ENCODE measurements at regions not wholly inside any gene's neighbourhood (a gene's known extent, or its start where the extent isn't known, plus 50 kb on each side); places are given as distances from the start of the nearest gene placed in this dataset.

DNA sequence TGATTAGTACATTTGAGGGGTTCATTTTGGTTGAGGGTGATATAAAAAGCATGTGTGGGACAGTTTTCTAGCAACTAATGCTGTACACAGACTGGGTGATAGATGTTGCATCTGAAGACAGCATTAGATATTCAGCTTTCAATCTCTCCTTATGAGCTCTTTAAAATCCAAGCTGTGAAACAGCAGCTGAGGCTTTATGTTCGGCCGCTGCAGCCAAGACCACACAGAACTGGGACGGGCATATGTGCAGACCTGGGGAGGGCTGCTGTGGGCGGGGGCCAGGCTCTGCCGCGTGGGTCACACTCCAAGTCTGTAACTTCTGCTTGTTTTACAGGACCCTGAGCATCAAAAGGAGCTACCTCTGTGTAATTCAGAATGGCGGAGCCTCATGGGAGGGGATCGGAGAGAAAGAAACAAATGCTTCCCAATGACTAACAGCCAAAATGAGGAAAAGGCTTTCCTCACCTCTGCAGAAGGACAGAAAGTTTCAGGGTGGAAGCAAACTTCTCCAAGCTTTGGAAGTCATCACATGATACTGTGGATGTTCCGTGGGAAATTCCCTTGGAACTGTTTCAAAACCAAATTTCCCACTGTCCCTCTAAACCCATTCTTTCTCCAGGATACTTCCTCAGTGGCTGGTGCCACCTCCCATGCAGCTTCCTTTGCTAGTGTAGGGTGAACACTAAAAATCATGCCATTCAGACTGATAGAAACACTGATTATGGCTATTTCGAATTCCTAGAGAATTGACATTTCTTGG, 711.9 kb upstream of the ID2 start (continued):
- TF ChIP-seq, protein P1, sequence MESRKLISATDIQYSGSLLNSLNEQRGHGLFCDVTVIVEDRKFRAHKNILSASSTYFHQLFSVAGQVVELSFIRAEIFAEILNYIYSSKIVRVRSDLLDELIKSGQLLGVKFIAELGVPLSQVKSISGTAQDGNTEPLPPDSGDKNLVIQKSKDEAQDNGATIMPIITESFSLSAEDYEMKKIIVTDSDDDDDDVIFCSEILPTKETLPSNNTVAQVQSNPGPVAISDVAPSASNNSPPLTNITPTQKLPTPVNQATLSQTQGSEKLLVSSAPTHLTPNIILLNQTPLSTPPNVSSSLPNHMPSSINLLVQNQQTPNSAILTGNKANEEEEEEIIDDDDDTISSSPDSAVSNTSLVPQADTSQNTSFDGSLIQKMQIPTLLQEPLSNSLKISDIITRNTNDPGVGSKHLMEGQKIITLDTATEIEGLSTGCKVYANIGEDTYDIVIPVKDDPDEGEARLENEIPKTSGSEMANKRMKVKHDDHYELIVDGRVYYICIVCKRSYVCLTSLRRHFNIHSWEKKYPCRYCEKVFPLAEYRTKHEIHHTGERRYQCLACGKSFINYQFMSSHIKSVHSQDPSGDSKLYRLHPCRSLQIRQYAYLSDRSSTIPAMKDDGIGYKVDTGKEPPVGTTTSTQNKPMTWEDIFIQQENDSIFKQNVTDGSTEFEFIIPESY (IDR thresholded peaks at IDR 0.05; ENCODE audit: extremely low read depth, insufficient replicate concordance, low read length) = no peak
- no peak for TF ChIP-seq EZH2phosphoT487 (IDR thresholded peaks at IDR 0.05; ENCODE audit: borderline replicate concordance)

DNA sequence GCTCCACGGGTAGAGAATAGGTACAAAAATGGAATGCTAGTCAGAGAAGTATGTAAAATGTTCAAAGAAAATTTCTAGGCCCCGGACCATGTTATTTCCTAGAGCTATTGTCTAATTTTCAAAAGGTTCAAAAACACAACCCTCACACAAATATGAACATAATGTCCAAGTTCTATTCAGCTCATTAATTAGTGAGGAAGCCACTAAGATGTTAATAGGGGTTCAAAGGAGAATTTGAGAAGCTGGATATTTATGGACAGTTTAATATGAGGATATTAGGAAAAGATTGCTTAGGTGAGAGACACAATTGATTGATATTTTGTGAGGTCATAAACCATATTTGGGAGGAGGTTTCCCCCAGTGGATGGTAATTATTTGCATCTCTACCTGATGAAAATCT, 710.6 kb upstream of the ID2 start:
- no peaks in the 10 kb centered on the region for H3K79me2 ChIP-seq (ENCODE audit: insufficient read depth, low read length)
- no peaks in the 10 kb centered on the region for H4K20me1 ChIP-seq (ENCODE audit: insufficient read depth)
- H3K4me2 ChIP-seq (ENCODE audit: low read length) = no peak overlapping the region
- ChIA-PET POLR2A (no interaction called here), CTCF (no interaction called here), RAD21 (ENCODE audit: low non-redundant PET in 1 of 2, low total read pairs in 2 of 2, uncharacterized antibody in 2 of 2, unreplicated experiment in 2 of 2) (no interaction called here)
- H3K9me2 ChIP-seq (ENCODE audit: insufficient read depth) = no peaks in the 10 kb centered on the region
- no peaks in the 10 kb centered on the region for H3K36me3 ChIP-seq (ENCODE audit: control insufficient read depth in 1 of 2, insufficient read depth in 2 of 2, low read length in 2 of 2)
- ATAC-seq (no peak), DNase-seq (ENCODE audit: low read depth, low spot score) (no peak)
- no peaks in the 10 kb centered on the region for H3K4me1 ChIP-seq (ENCODE audit: control insufficient read depth in 1 of 2, insufficient read depth in 2 of 2, low read length in 2 of 2)
- no peak overlapping the region for H3K9ac ChIP-seq (ENCODE audit: low read length)
- H2AFZ ChIP-seq (ENCODE audit: low read depth, low read length, poor library complexity, severe bottlenecking) = no peak overlapping the region
- H3K9me3 ChIP-seq (ENCODE audit: control insufficient read depth in 1 of 2, insufficient read depth in 1 of 2, low read depth in 1 of 2, low read length in 2 of 2) = no peaks in the 10 kb centered on the region
- intact Hi-C loops (cut with micrococcal nuclease) = no loop called here
- TF ChIP-seq, protein P2, sequence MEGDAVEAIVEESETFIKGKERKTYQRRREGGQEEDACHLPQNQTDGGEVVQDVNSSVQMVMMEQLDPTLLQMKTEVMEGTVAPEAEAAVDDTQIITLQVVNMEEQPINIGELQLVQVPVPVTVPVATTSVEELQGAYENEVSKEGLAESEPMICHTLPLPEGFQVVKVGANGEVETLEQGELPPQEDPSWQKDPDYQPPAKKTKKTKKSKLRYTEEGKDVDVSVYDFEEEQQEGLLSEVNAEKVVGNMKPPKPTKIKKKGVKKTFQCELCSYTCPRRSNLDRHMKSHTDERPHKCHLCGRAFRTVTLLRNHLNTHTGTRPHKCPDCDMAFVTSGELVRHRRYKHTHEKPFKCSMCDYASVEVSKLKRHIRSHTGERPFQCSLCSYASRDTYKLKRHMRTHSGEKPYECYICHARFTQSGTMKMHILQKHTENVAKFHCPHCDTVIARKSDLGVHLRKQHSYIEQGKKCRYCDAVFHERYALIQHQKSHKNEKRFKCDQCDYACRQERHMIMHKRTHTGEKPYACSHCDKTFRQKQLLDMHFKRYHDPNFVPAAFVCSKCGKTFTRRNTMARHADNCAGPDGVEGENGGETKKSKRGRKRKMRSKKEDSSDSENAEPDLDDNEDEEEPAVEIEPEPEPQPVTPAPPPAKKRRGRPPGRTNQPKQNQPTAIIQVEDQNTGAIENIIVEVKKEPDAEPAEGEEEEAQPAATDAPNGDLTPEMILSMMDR (IDR thresholded peaks at IDR 0.05 in 2 of 3, conservative IDR thresholded peaks at IDR 0.05 in 1 of 3; ENCODE audit: borderline replicate concordance in 1 of 3, insufficient read depth in 1 of 3, low read depth in 2 of 3, low read length in 2 of 3) = no peak
- TF ChIP-seq RAD21 (IDR thresholded peaks at IDR 0.05; ENCODE audit: low read depth) = no peak
- TF ChIP-seq TCF7L2 (IDR thresholded peaks at IDR 0.05; ENCODE audit: borderline replicate concordance, extremely low read depth, insufficient read depth, insufficient read length) = no peak
- TF ChIP-seq EZH2 (IDR thresholded peaks at IDR 0.05) = no peak
- no peak for TF ChIP-seq SRF (IDR thresholded peaks at IDR 0.05; ENCODE audit: low read depth)
- no peak for TF ChIP-seq SP1 (IDR thresholded peaks at IDR 0.05; ENCODE audit: low read depth)
- TF ChIP-seq, protein P1 (IDR thresholded peaks at IDR 0.05; ENCODE audit: extremely low read depth, insufficient replicate concordance, low read length) = no peak
- no peak for TF ChIP-seq JUND (IDR thresholded peaks at IDR 0.05)
- no peak overlapping the region for H3K4me3 ChIP-seq (replicated peaks in 1 of 2; ENCODE audit: low read depth in 1 of 2, low read length in 2 of 2)
- H3K27ac ChIP-seq (ENCODE audit: low read depth, low read length) = no peak overlapping the region
- no TSS peak for BruUV-seq (replicated peaks)
- H3K27me3 ChIP-seq (ENCODE audit: insufficient read depth, low read length) = peaks cover 70% of the 10 kb centered on the region
